ENCODE measurements at regions not wholly inside any gene's neighbourhood (a gene's known extent, or its start where the extent isn't known, plus 50 kb on each side); places are given as distances from the start of the nearest gene placed in this dataset.

- H3K4me1 ChIP-seq (ENCODE audit: control insufficient read depth in 1 of 2, low read depth in 2 of 2): peaks cover 29 to 30% of the 10 kb centered on the region in 2 donors
- H3K9me3 ChIP-seq: no peaks in the 10 kb centered on the region
- peak; percentile 84 for ATAC-seq (ENCODE audit: insufficient number of reproducible peaks, low FRiP score, low read depth)
- no peak overlapping the region for H3K4me3 ChIP-seq
- DNase-seq (ENCODE audit: low spot score): peak; percentile 77
- peak overlapping the region; percentile 4 to 57 for H3K27ac ChIP-seq
- H3K27me3 ChIP-seq (replicated peaks; ENCODE audit: insufficient read depth): no peaks in the 10 kb centered on the region
- no peaks in the 10 kb centered on the region for H3K36me3 ChIP-seq
- TF ChIP-seq CTCF (IDR thresholded peaks at IDR 0.05): no peak
Measured at GRCh38 chr1:229070168-229070567, 200.7 kb upstream of the RAB4A start.

- no peak overlapping the region for H3K4me3 ChIP-seq
- no peaks in the 10 kb centered on the region for H3K9me3 ChIP-seq
- H3K4me1 ChIP-seq (ENCODE audit: control insufficient read depth in 1 of 2, low read depth in 2 of 2): peaks cover 21 to 26% of the 10 kb centered on the region in 2 donors
- H3K36me3 ChIP-seq: no peaks in the 10 kb centered on the region
- no peak for TF ChIP-seq CTCF (IDR thresholded peaks at IDR 0.05)
- H3K27ac ChIP-seq: no peak overlapping the region
- no peaks in the 10 kb centered on the region for H3K27me3 ChIP-seq (replicated peaks; ENCODE audit: insufficient read depth)
- ATAC-seq (ENCODE audit: insufficient number of reproducible peaks, low FRiP score, low read depth) (no peak), DNase-seq (ENCODE audit: low spot score) (no peak)
Measured at GRCh38 chr1:229073251-229073650, 197.7 kb upstream of the RAB4A start.

GRCh38 chr1:229075217-229075616 is 195.7 kb upstream of the RAB4A start:
- no peak overlapping the region for H3K4me3 ChIP-seq
- H3K27me3 ChIP-seq (replicated peaks; ENCODE audit: insufficient read depth): no peaks in the 10 kb centered on the region
- TF ChIP-seq CTCF (IDR thresholded peaks at IDR 0.05): no peak
- ATAC-seq (ENCODE audit: insufficient number of reproducible peaks, low FRiP score, low read depth) (no peak), DNase-seq (ENCODE audit: low spot score) (no peak)
- H3K4me1 ChIP-seq (ENCODE audit: control insufficient read depth in 1 of 2, low read depth in 2 of 2): peaks cover 10 to 16% of the 10 kb centered on the region in 2 donors
- no peaks in the 10 kb centered on the region for H3K9me3 ChIP-seq
- H3K36me3 ChIP-seq: no peaks in the 10 kb centered on the region
- no peak overlapping the region for H3K27ac ChIP-seq

- Histone ChIP-seq H3K27ac (no peak overlapping the region), H3K27me3 (replicated peaks; ENCODE audit: insufficient read depth) (no peaks in the 10 kb centered on the region), H3K4me3 (no peak overlapping the region), H3K36me3 (no peaks in the 10 kb centered on the region), H3K4me1 (ENCODE audit: control insufficient read depth in 1 of 2, low read depth in 2 of 2) (peaks cover 5 to 13% of the 10 kb centered on the region in 2 donors), H3K9me3 (no peaks in the 10 kb centered on the region)
- DNase-seq (ENCODE audit: low spot score) (no peak), ATAC-seq (ENCODE audit: insufficient number of reproducible peaks, low FRiP score, low read depth) (no peak)
- no peak for TF ChIP-seq CTCF (IDR thresholded peaks at IDR 0.05)
Measured at GRCh38 chr1:229075716-229076115, 195.2 kb upstream of the RAB4A start.

GRCh38 chr1:229076195-229076594 is 194.7 kb upstream of the RAB4A start:
- no peak for ATAC-seq (ENCODE audit: insufficient number of reproducible peaks, low FRiP score, low read depth)
- Histone ChIP-seq H3K4me1 (ENCODE audit: control insufficient read depth in 1 of 2, low read depth in 2 of 2) (peaks cover 3 to 8% of the 10 kb centered on the region in 2 donors), H3K36me3 (no peaks in the 10 kb centered on the region), H3K27me3 (replicated peaks; ENCODE audit: insufficient read depth) (no peaks in the 10 kb centered on the region), H3K4me3 (no peak overlapping the region), H3K27ac (no peak overlapping the region), H3K9me3 (no peaks in the 10 kb centered on the region)
- TF ChIP-seq CTCF (IDR thresholded peaks at IDR 0.05): no peak
- DNase-seq (ENCODE audit: low spot score): no peak

Data from thoracic aorta (tissue), 2 donors.